ENCODE measurements at regions not wholly inside any gene's neighbourhood (a gene's known extent, or its start where the extent isn't known, plus 50 kb on each side); places are given as distances from the start of the nearest gene placed in this dataset.

GRCh38 chr3:132236701-132237651 lies 80.2 kb upstream of the ACP3 start:
- Histone ChIP-seq H3K27me3 (ENCODE audit: control insufficient read depth, insufficient read depth, low read length) (peaks cover 18% of the 10 kb centered on the region), H3K4me1 (ENCODE audit: control insufficient read depth, insufficient read depth, low read length) (no peaks in the 10 kb centered on the region), H3K36me3 (ENCODE audit: control insufficient read depth, insufficient read depth, low read length) (no peaks in the 10 kb centered on the region), H3K4me3 (ENCODE audit: low read depth in 2 of 2, low read length in 2 of 2) (no peak overlapping the region), H3K9me3 (ENCODE audit: control insufficient read depth, insufficient read depth, low read depth, low read length) (no peaks in the 10 kb centered on the region), H3K27ac (ENCODE audit: low read length) (no peak overlapping the region)
- DNase-seq (ENCODE audit: low read depth, low spot score) (no peak), ATAC-seq (no peak)
- CTCF ChIA-PET = interaction anchor here (0.6 kb wide), 1 partner anchor 15 kb away, joined by 4 read pairs; no protein-coding TSS in a partner anchor
- in situ Hi-C loops (cut with HindIII; ENCODE audit: low pct_unique_long_range_greater_than_20kb, low sequenced_read_pairs) = no loop called here
- intact Hi-C loops (cut with micrococcal nuclease; ENCODE audit: unreplicated experiment) = no loop called here
- POLR2A ChIA-PET = no interaction called here
- TF ChIP-seq SIN3A (IDR thresholded peaks at IDR 0.05; ENCODE audit: borderline replicate concordance, insufficient read depth, low read depth, low read length) (no peak), CTCF (IDR thresholded peaks at IDR 0.05) (no peak), TCF7L2 (IDR thresholded peaks at IDR 0.05; ENCODE audit: low read depth, low read length) (no peak), REST (IDR thresholded peaks at IDR 0.05; ENCODE audit: insufficient read depth in 1 of 2, low read depth in 2 of 2, low read length in 1 of 2) (no peak), POLR2AphosphoS5 (IDR thresholded peaks at IDR 0.05; ENCODE audit: low read depth, low read length) (no peak)
- no TSS peak for BruUV-seq (replicated peaks)

DNA sequence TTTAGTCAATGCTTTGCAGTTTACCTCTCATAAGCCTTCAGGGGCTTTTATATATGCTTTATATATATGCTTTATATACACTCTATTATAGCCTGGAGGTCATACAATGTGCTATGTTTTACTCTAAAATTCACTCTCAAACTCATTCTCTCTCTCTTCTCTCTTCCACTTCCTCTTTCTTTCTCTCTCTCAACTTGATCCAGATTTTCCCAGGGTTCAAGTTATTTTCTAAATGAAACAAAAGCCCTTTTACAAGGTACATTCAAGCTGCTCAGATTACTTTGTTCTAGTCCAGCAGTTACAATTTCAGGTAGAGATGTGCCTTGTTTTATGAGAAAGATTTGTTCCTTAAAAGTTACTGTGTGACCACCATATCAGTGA lies 79.6 kb upstream of the ACP3 start:
- intact Hi-C loops (cut with micrococcal nuclease; ENCODE audit: unreplicated experiment) = no loop called here
- TF ChIP-seq REST (IDR thresholded peaks at IDR 0.05; ENCODE audit: insufficient read depth in 1 of 2, low read depth in 2 of 2, low read length in 1 of 2) = no peak
- TF ChIP-seq TCF7L2 (IDR thresholded peaks at IDR 0.05; ENCODE audit: low read depth, low read length) = no peak
- no peak for TF ChIP-seq SIN3A (IDR thresholded peaks at IDR 0.05; ENCODE audit: borderline replicate concordance, insufficient read depth, low read depth, low read length)
- TF ChIP-seq POLR2AphosphoS5 (IDR thresholded peaks at IDR 0.05; ENCODE audit: low read depth, low read length) = no peak
- TF ChIP-seq CTCF (IDR thresholded peaks at IDR 0.05) = no peak
- CTCF ChIA-PET = no interaction called here
- H3K36me3 ChIP-seq (ENCODE audit: control insufficient read depth, insufficient read depth, low read length) = no peaks in the 10 kb centered on the region
- ATAC-seq (no peak), DNase-seq (ENCODE audit: low read depth, low spot score) (no peak)
- H3K27me3 ChIP-seq (ENCODE audit: control insufficient read depth, insufficient read depth, low read length) = peaks cover 19% of the 10 kb centered on the region
- no peak overlapping the region for H3K27ac ChIP-seq (ENCODE audit: low read length)
- no peaks in the 10 kb centered on the region for H3K9me3 ChIP-seq (ENCODE audit: control insufficient read depth, insufficient read depth, low read depth, low read length)
- BruUV-seq (replicated peaks) = no TSS peak
- POLR2A ChIA-PET = no interaction called here
- in situ Hi-C loops (cut with HindIII; ENCODE audit: low pct_unique_long_range_greater_than_20kb, low sequenced_read_pairs) = no loop called here
- H3K4me3 ChIP-seq (ENCODE audit: low read depth in 2 of 2, low read length in 2 of 2) = no peak overlapping the region
- H3K4me1 ChIP-seq (ENCODE audit: control insufficient read depth, insufficient read depth, low read length) = no peaks in the 10 kb centered on the region

Measured in Panc1 (cell line).